ENCODE measurements at regions not wholly inside any gene's neighbourhood (a gene's known extent, or its start where the extent isn't known, plus 50 kb on each side); places are given as distances from the start of the nearest gene placed in this dataset.

DNA sequence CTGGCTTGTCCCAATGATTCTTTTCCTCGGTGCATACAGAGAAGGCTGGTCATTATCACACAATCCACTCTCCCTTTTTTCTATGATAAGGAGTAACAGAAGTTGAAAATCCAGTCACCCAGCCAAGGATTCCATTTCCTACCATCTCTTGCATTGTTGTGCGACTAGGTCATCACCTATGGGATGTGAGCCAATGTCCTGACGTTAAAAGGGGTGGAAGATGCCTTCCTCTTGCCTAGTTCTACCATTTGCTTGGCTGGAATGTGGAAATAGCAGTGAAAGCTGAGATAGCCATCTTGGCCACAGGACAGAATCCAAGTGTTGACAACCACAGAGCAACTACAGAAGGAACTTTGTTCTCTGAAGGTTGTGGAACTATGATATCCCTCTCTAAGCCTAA, 132.2 kb upstream of the KIT start:
- CTCF ChIA-PET = no interaction called here
- Histone ChIP-seq H3K9me3 (no peaks in the 10 kb centered on the region), H3K4me1 (no peaks in the 10 kb centered on the region), H3K4me2 (no peak overlapping the region), H3K4me3 (no peak overlapping the region), H3K27ac (no peak overlapping the region)
- TF ChIP-seq POLR2A (IDR thresholded peaks at IDR 0.05; ENCODE audit: low read length) = no peak
- no peak for TF ChIP-seq JUN (IDR thresholded peaks at IDR 0.05)
- TF ChIP-seq HDAC2 (IDR thresholded peaks at IDR 0.05) = no peak
- TF ChIP-seq GATA3 (IDR thresholded peaks at IDR 0.05; ENCODE audit: borderline replicate concordance) = no peak
- TF ChIP-seq KDM1A (IDR thresholded peaks at IDR 0.05; ENCODE audit: low read depth) = no peak
- TF ChIP-seq FOSL2 (IDR thresholded peaks at IDR 0.05) = no peak
- no peak for TF ChIP-seq FOSL2 (CRISPR knock-in tag; IDR thresholded peaks at IDR 0.05)
- no peak for TF ChIP-seq TP53 (CRISPR knock-in tag; IDR thresholded peaks at IDR 0.05)
- no peak for TF ChIP-seq BHLHE40 (IDR thresholded peaks at IDR 0.05; ENCODE audit: low read depth, low read length)
- TF ChIP-seq TFCP2L1 (CRISPR knock-in tag; IDR thresholded peaks at IDR 0.05) = no peak
- no peak for TF ChIP-seq SREBF2 (IDR thresholded peaks at IDR 0.05)
- TF ChIP-seq CBX2 (IDR thresholded peaks at IDR 0.05; ENCODE audit: borderline replicate concordance, low read depth) = no peak
- TF ChIP-seq EHMT2 (IDR thresholded peaks at IDR 0.05; ENCODE audit: low read depth) = no peak
- TF ChIP-seq, protein P1, sequence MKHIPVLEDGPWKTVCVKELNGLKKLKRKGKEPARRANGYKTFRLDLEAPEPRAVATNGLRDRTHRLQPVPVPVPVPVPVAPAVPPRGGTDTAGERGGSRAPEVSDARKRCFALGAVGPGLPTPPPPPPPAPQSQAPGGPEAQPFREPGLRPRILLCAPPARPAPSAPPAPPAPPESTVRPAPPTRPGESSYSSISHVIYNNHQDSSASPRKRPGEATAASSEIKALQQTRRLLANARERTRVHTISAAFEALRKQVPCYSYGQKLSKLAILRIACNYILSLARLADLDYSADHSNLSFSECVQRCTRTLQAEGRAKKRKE (CRISPR knock-in tag; IDR thresholded peaks at IDR 0.05; ENCODE audit: low read depth) = no peak
- no peak for TF ChIP-seq RARB (CRISPR knock-in tag; IDR thresholded peaks at IDR 0.05)
- TF ChIP-seq, protein P2, sequence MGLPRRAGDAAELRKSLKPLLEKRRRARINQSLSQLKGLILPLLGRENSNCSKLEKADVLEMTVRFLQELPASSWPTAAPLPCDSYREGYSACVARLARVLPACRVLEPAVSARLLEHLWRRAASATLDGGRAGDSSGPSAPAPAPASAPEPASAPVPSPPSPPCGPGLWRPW (IDR thresholded peaks at IDR 0.05) = no peak
- no peak for TF ChIP-seq HOXB13 (CRISPR knock-in tag; IDR thresholded peaks at IDR 0.05; ENCODE audit: low read depth)
- TF ChIP-seq, protein P3, sequence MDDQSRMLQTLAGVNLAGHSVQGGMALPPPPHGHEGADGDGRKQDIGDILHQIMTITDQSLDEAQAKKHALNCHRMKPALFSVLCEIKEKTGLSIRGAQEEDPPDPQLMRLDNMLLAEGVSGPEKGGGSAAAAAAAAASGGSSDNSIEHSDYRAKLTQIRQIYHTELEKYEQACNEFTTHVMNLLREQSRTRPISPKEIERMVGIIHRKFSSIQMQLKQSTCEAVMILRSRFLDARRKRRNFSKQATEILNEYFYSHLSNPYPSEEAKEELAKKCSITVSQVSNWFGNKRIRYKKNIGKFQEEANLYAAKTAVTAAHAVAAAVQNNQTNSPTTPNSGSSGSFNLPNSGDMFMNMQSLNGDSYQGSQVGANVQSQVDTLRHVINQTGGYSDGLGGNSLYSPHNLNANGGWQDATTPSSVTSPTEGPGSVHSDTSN (IDR thresholded peaks at IDR 0.05) = no peak
- FAIRE-seq (no peak), DNase-seq (ENCODE audit: low read depth in 1 of 2, low spot score in 1 of 2) (peak in 1 of 2 experiments; percentile 15), ATAC-seq (no peak)
- 3% methylated on average over 3 of the region's 3 CpGs for WGBS (ENCODE audit: missing lambda C conversion rate)
- POLR2A ChIA-PET = no interaction called here

DNA sequence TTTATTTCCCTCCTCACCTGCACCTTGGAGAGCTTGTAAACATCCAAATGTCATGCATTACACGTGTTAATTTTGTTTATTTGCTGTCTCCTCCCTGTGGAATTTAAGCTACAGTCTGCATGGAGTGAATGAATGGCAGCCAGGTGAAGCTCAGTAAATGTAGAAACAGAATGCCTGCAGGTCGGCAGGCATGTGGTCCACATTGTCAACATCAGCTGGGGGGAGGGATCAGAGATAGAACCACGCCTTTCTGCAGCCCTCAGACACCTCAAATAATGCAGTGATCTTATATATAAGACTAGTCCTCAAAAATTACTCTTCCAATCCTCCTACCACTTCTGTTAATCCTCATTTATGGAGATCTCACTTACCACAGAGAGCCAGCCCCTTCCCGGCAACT, 131.2 kb upstream of the KIT start:
- ATAC-seq (no peak), FAIRE-seq (no peak), DNase-seq (ENCODE audit: low read depth in 1 of 2, low spot score in 1 of 2) (no peak)
- Histone ChIP-seq H3K9me3 (no peaks in the 10 kb centered on the region), H3K27ac (no peak overlapping the region), H3K4me3 (no peak overlapping the region), H3K4me1 (no peaks in the 10 kb centered on the region), H3K4me2 (no peak overlapping the region)
- 25% methylated on average over 4 of the region's 4 CpGs for WGBS (ENCODE audit: missing lambda C conversion rate)
- no peak for TF ChIP-seq CBX2 (IDR thresholded peaks at IDR 0.05; ENCODE audit: borderline replicate concordance, low read depth)
- no peak for TF ChIP-seq JUNB (IDR thresholded peaks at IDR 0.05)
- TF ChIP-seq, protein P3 (IDR thresholded peaks at IDR 0.05) = no peak
- TF ChIP-seq HOXA7 (CRISPR knock-in tag; IDR thresholded peaks at IDR 0.05) = no peak
- no peak for TF ChIP-seq FOSL2 (IDR thresholded peaks at IDR 0.05)
- TF ChIP-seq FOSL2 (CRISPR knock-in tag; IDR thresholded peaks at IDR 0.05) = no peak
- no peak for TF ChIP-seq JUN (IDR thresholded peaks at IDR 0.05)
- TF ChIP-seq, protein P4, sequence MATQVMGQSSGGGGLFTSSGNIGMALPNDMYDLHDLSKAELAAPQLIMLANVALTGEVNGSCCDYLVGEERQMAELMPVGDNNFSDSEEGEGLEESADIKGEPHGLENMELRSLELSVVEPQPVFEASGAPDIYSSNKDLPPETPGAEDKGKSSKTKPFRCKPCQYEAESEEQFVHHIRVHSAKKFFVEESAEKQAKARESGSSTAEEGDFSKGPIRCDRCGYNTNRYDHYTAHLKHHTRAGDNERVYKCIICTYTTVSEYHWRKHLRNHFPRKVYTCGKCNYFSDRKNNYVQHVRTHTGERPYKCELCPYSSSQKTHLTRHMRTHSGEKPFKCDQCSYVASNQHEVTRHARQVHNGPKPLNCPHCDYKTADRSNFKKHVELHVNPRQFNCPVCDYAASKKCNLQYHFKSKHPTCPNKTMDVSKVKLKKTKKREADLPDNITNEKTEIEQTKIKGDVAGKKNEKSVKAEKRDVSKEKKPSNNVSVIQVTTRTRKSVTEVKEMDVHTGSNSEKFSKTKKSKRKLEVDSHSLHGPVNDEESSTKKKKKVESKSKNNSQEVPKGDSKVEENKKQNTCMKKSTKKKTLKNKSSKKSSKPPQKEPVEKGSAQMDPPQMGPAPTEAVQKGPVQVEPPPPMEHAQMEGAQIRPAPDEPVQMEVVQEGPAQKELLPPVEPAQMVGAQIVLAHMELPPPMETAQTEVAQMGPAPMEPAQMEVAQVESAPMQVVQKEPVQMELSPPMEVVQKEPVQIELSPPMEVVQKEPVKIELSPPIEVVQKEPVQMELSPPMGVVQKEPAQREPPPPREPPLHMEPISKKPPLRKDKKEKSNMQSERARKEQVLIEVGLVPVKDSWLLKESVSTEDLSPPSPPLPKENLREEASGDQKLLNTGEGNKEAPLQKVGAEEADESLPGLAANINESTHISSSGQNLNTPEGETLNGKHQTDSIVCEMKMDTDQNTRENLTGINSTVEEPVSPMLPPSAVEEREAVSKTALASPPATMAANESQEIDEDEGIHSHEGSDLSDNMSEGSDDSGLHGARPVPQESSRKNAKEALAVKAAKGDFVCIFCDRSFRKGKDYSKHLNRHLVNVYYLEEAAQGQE (IDR thresholded peaks at IDR 0.05) = no peak
- no peak for TF ChIP-seq SREBF2 (IDR thresholded peaks at IDR 0.05)
- no peak for TF ChIP-seq CEBPB (IDR thresholded peaks at IDR 0.05)
- TF ChIP-seq CHD2 (IDR thresholded peaks at IDR 0.05; ENCODE audit: low read length, partially characterized antibody) = no peak
- TF ChIP-seq, protein P5, sequence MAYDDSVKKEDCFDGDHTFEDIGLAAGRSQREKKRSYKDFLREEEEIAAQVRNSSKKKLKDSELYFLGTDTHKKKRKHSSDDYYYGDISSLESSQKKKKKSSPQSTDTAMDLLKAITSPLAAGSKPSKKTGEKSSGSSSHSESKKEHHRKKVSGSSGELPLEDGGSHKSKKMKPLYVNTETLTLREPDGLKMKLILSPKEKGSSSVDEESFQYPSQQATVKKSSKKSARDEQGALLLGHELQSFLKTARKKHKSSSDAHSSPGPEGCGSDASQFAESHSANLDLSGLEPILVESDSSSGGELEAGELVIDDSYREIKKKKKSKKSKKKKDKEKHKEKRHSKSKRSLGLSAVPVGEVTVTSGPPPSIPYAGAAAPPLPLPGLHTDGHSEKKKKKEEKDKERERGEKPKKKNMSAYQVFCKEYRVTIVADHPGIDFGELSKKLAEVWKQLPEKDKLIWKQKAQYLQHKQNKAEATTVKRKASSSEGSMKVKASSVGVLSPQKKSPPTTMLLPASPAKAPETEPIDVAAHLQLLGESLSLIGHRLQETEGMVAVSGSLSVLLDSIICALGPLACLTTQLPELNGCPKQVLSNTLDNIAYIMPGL (CRISPR knock-in tag; IDR thresholded peaks at IDR 0.05; ENCODE audit: borderline replicate concordance) = no peak
- TF ChIP-seq RNF2 (IDR thresholded peaks at IDR 0.05; ENCODE audit: borderline replicate concordance, low read depth) = no peak
- TF ChIP-seq SMC3 (IDR thresholded peaks at IDR 0.05) = no peak
- no peak for TF ChIP-seq NPAS2 (CRISPR knock-in tag; IDR thresholded peaks at IDR 0.05; ENCODE audit: borderline replicate concordance)
- ChIA-PET POLR2A (no interaction called here), CTCF (no interaction called here)

Data from A549 (cell line).